GM18867 (cell line): ENCODE measurements at regions not wholly inside any gene's neighbourhood (a gene's known extent, or its start where the extent isn't known, plus 50 kb on each side); places are given as distances from the start of the nearest gene placed in this dataset.
"Not testable (repeated sequence)": the region's sequence is repeated elsewhere in the genome, so short reads cannot be mapped to it uniquely, and the experiment has no call there.

Source experiments
- ATAC-seq: cut with Tn5 transposase; IDR thresholded peaks from one replicate; pipeline ENCODE4 v1.9.1; 2021; ENCODE audit warnings: mild to moderate bottlenecking, moderate library complexity; ENCODE audit not compliant: unreplicated experiment

DNA sequence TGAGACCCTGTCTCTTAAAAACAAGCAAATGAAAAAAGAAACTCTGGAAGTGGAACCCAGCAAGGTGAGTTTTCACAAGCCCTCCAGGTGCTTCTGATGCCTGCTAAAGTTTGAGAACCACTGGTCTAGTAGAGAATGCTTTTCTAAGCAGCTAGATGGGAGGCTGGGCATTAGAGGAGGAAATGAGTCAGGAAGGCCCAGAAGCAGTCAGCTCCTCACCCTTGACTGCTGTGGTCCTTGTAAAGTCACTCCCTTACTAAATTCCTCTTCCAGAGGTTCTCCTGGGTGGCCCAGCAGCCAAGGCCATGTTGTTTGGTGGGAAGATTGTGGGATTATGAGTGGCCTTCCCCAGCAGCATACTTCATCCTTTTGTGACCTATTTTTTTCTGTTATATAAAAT is 52.0 kb upstream of the FYN start:
- no peak for ATAC-seq

DNA sequence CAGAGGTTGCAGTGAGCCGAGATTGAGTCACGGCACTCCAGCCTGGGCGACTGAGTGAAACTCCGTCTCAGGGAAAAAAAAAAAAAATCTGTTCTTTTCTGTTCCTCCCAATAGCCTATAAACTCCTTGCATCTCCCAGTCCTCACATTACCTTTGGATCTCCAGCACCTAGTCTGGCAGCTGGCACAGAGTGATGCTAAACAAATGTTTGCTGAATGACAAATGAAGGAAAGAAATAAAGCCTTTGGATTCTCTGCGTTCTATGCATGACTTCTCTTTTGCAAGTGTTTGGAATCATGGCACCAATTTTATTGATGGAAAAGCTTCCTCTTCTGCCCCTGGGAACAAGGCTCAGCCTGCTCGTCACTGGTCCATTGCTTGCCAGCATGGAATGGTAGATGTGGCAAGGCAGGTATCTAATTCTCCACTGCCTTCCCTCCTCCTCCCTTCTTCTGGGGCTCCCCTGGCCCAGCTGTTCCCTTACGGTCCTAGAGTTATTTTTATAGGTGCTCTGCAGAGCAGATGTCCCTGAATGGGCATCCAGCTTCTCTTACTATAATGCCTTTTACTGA is 53.6 kb upstream of the FYN start:
- no peak for ATAC-seq

DNA sequence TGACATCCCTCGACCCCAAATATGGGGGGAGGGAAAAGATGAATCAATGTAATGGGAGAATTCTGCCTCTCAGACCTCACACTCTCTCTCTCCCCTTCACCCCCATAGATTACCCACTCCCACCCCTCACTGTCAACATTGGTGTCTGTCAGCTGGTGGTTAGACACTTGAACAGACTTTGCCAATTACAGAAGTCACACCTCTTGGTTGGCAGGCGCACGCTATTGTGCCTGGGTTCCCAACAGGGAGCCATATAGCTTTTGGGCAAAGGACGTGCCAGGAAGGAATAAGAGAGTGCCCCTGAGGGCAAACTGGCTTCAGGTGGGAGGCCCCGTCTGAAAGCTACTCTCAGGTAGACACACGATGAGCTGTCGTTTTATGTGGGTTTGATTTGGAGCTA is 54.1 kb upstream of the FYN start:
- ATAC-seq = no peak

DNA sequence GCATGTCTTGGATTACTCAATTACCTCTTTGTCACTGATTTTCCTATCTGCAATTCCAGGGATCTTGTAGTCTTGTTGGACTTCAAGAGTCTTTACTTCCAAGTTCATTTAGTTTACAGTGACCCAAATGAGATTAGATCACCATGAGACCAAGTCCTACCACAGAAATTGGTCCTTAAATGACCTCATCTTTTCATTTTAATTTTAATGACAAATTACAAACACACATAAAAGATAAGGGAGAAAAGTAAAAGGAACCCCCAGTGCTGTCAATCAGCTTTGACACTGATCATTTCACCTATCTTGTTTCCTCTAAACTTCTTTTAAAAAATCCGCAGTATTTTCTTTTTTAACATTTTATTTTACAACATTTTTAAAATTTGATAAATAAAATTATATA is 54.9 kb upstream of the FYN start:
- no peak for ATAC-seq

DNA sequence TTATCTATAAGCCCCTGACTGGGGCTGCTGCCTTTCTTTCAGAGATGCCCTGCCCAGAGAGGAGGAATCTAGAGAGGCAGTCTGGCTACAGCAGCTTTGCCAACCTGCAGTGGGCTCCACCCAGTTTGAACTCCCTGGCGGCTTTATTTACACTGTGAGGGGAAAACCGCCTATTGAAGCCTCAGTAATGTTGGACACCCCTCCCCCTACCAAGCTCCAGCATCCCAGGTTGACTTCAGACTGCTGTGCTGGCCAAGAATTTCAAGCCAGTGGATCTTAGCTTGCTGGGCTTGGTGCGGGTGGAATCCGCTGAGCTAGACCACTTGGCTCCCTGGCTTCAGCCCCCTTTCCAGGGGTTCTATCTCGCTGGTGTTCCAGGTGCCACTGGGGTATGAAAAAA is 61.4 kb upstream of the FYN start:
- ATAC-seq = not testable (repeated sequence)

DNA sequence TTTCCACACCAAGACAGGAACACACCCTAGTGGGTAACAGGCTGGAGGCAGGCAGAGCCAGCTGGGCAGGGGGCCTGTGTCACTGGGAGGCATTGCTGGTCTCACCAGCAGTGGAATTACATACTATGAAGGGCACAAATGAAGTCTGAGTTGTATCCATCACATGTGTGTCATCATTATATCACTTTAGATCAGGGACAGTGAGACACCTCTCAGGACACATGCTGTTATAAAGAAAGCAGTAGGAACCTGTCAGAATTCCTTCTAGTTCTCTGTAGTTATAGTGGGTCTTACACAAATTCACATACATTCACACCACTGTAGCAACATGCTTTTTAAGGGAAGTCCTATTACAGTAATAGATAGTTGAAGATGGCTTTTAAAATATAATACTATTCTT is 63.5 kb upstream of the FYN start:
- ATAC-seq = no peak

DNA sequence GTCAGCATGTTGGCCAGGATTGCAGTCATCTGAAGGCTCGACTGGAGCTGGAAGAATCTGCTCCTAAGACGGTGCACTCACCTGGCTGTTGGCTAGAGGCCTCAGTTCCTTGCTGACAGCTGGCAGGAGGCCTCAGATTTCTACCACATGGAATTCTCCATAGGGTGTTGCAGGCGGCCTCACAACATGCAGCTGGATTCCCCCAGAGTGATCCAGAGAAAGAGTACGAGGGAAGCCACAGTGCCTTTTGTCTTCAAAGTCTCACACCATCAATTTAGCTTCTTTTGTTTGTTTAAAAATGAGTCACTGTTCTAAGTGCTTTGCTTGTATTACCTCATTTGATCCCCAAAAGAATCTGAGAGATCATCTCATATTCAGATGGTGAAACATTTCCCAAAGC is 65.5 kb upstream of the FYN start:
- ATAC-seq = no peak

DNA sequence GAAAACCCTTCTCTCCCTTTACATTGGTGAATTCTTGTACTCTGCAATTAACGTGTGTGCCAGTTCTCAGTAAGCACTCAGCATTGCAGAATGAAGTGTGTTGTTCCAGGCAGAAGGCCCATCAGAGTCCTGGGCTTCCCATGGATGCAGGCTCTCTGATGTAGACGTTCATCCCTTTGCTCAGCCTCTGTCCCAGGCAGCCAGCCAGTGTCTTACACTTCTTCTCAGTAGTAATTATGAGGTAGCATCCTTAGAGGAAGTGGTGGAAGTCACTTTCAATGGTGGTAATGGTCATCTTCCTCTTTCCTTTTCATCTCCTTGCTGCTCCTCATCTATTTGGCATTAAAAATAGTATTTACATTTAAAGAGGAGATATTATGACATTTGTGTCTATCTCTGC is 66.7 kb upstream of the FYN start:
- no peak for ATAC-seq

DNA sequence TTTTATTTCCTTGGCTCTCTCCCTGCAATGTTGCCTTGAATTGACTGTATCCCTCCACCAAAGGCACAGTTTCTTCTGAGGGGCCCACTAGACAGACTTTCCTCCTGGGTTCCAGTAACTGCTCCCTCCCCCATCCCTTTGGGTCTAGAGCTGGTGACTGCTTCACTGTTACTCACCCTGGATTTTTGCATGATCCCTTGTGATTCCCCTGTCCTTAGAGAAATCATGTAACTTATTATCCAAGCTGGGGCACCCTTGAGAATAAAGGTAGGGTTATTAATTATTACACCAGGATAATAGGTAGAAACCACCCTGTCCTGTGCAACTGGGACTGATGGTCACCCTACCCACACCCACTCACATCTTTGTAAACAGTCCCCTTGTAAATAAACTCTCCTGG is 67.5 kb upstream of the FYN start:
- no peak for ATAC-seq

DNA sequence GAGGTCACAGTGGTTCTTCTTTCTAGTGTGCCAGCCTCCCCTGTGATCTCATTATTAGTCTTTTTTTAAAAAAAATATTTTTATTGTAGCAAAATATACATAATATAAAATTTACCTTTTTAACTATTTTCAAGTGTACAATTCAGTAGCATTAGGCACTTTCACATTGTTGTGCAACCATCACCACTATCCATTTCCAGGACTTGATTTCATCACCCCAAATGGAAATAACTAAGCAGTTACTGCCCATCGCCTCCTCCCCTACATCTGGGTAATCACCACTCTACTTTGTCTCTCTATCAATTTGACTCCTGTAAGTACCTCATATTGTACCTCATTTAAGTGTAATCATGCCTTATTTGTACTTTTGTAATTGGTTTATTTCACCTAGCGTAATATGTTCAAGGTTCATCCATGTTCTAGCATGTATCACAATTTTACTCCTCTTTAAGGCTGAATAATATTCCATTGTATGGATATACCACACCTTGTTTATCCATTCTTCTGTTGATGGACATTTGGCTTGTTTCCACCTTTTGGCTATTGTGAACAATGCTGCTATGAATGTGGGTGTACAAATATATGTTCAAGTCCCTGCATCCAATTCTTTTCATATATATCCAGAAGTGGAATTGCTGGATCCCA is 68.6 kb upstream of the FYN start:
- no peak for ATAC-seq

DNA sequence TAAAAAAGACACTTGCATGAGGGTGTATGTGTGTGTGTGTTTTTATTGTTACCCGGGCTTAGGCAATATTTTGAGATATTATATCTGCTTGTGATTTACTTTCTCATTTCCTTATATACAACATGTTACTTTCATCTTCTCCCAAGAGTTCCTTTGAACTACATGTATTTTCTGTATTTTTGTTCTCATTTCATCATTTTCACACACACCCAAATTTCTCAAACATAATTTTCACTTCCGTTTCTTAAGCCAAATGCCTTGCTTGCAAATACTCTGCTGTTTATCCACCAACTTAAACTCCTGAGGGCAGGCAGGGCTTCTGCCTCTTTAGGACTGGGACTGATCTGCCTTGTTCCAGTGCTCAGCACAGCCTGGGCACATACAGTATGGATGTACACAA is 69.3 kb upstream of the FYN start:
- ATAC-seq = no peak

DNA sequence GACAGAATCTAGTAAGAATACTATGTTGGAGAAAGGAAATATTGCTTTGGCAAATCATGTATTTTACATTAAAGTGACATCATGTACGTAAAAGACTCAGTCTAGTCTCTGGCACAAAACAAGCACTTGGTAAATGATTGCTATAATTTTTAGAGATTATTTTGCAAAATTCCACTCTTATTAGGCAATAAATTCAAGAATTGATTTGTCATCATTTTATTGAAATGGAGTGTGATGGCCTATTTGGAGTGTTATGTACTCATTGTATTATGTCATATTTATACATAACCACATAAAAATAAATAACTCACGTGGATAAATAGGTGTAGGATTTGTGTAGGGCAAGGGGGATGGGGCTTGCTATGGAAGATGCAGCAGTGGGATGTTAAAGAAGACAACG is 70.0 kb upstream of the FYN start:
- ATAC-seq = no peak

DNA sequence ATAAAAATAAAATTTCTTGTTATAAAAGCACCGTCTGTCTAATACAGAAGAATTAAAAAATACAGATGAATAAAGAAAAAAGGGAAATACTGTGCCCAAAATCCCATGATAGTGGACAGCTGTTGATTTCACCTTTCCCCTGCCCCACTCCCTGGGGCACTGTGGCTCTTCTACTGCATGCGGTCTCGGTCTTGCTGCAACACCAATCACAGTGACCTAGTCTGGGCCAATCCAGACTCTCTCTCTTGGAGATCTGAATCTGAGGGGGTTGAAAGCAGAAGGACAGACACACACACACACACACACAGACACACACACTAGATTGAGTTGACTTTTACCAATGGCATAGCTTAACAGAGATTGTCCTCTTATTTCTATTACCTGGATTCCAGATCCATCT is 70.5 kb upstream of the FYN start:
- no peak for ATAC-seq

DNA sequence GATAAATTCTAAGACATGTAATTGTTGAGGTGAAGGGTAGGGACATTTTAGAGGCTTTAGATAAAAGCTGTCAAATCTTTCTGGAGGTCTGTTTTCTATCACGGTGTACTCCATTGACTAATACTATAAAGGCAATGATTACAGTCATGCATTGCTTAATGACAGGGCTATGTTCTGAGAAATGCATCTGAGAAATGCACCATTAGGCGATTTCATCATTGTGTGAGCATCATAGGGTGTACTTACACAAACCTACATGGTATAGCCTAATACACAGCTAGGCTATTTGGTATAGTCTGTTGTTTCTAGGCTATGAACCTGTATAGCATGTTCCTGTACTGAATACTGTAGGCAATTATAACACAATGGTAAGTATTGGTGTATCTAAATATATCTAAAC is 71.3 kb upstream of the FYN start:
- ATAC-seq = no peak

DNA sequence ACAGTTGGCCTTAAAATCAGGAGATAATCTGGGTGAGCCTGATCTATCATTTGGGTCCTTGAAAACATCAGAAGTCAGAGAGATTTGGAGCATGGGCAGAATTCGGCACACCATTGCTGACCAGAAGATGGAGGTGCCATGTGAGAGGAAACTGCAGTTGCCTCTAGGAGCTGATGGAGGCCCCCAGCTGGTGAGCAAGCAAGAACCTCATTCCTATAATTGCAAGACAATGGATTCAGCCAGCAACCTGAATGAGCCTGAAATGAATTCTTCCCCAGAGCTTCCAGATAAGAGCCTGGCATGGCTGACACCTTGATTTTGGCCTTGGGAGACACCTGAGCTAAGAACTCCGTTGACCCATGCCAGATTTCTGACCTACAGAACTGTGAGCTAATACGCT is 76.3 kb upstream of the FYN start:
- ATAC-seq = no peak

DNA sequence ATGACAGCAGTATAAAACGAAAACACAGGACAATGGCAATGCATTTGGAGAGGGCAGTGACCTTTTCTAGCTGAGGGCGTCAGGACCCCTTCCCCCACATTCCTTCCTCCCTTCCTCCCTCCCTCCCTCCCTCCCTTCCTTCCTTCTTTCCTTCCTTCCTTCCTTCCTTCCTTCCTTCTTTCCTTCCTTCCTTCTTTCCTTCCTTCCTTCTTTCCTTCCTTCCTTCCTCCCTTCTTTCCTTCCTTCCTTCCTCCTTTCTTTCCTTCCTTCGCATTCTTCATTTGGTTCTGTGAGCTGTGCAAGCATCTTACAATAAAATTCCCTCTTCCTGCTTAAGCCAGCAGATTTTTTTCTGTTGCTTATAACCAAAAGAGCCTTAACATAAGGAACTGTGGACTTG is 76.7 kb upstream of the FYN start:
- ATAC-seq = not testable (repeated sequence)

DNA sequence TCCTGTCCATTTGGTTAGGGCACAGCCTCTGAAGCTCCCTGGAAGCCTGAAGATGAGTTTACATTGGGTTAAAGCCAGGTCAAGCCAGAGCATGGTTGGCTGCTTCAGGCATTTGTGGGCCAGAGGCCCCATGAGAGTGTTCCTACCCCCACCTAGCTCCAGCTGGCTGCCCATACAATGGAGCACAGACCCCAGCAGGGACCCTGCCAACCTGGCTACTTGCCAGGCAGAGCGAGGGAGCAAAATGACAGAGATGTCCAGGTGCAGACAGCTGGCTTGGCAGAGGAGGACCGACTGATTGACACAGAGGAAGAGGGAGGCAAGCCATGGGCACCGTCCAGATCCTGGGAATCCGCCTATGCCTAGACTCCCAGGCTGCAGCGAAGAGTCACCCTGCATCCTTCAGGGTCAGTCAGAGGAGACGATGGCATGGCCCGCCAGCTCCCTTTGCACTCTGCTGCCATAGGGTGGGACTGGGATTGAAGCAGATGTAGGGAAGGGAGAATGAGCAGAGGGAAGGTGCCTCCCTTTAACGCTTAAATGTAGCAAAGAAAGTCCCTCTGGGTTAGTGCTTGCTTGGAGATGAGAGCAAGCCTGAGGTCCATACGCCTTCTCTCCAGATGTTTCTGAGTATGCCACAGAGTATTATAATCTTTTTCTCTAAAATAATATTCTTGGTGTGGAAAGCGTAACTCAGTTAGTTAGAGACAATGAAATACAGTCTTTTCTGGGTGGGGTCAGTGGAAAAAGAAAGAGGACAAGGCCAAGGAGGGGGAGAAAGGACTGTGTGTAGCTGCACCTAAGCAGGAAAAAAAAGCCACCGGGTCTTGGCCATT is 77.6 kb upstream of the FYN start:
- no peak for ATAC-seq

DNA sequence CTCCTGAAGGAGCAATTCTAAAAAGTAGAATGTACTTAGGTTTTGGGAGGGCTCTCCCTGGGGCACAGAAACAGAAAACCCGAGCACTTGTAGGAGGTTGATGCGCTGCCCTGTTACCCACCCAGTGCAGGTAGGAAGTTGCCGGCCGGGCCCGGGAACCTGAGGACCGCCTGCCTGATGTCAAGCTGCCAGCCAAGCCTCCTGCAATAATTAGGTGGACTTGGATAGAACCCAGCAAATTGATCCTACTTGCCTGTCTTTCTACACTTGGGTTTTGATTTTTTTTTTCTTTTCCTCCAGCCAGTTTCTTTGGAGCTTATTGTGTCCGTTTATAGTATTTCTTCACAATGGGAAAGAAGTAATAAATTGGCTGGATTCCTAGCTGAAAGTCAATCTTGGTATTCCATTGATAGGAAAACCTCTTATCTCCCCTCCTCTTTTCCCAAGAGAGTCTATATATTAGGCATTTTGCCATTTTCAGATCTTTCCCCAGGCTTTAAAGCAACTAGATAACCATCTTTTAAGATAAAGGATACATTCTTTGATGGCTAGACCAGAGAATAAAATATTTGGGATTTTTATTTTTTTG is 78.3 kb upstream of the FYN start:
- ATAC-seq = no peak

DNA sequence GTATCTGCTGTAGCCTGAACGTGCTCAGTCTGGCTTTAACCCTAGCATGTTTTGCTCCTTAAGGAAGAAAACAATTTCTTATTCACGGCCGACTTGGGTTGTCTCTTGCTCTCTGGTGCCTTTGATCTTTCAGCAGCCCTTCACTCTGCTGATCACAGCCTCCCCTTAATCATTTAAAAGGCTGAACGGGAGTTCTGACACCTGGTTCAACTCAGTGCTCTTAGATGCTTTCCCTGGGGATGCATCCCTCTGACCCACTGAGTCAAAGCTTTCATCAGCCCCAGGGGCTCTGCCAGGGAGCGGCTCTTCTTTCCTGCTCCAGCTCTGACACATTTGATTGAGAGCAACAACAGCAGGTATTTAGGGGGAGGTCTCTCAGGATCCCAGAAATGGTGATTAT is 79.0 kb upstream of the FYN start:
- ATAC-seq = no peak

DNA sequence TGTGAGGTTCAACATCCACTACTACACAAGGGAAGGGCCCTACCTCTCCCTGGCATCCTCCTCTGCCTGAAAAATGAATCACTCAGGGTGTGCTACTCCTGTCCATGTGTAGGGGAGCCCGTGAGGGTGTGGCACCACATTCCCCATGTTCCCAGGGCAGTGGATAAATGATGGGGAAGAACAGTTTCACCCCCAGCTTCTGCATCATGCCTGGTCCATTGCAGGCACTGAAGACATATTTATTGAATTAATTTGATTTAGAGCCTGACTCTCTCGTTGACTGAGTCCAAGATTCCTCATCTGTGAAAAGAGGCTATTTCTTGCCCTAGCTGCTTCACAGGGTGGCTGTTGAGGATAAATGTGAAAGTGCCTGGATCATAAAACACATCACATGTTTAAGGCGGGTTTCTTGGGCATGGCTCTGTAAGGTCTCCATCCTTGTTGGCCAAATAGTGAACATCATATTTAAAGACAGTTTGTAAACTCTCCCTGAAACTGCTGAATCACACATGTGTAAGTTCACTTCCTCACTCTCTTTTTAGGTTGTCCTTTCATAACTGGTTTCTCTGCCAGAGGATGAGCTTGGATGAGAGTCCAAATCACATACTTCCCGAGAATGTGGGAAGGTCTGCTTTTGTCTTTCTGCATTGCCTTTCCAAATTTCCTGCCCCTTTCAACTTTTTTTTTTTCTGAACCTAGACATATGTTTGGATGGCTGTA is 79.7 kb upstream of the FYN start:
- ATAC-seq = no peak

DNA sequence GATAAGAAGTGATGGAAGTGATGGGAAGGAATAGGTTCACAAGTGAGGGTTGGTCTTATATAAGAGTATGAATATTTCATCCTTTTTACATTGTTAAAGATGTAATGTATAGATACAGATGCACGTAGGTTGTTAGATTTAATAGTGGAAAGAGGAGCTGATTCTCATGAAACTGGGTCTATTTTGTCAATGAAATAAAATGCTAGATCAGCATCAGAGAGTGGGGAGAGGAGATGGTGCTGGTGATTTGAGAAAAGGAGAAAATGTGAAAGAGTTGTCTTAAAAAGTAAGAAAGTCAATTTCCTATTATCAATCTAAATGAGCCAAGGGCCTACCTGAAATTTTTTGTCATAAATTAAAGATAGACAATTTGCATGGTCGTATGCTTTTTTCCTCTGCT is 82.8 kb upstream of the FYN start:
- ATAC-seq = no peak
